ENCODE measurements at regions not wholly inside any gene's neighbourhood (a gene's known extent, or its start where the extent isn't known, plus 50 kb on each side); places are given as distances from the start of the nearest gene placed in this dataset.

DNA sequence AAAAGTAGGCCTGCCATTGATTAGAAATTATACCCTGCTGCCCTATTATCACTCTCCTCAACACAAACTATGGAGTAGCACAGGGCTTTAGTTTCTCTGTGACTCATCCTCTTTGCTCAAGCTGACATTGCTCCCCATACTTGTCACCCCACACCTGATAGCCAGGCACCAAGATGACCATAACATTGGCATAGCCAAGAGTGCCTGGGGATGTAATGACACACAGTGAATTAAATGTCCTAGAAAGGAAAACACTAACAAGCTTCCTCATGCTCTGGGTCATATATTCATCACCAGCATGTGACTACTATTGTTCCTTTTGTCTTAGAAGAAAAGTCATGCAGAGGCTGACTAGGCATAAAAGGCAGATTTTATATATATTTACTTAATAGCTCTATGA, 137.8 kb upstream of the RND3 start:
- no peaks in the 10 kb centered on the region for H3K9me3 ChIP-seq (ENCODE audit: control insufficient read depth, insufficient read depth, low read depth, low read length)
- H3K36me3 ChIP-seq (ENCODE audit: control insufficient read depth, insufficient read depth, low read length): no peaks in the 10 kb centered on the region
- no peak overlapping the region for H3K4me3 ChIP-seq (ENCODE audit: low read depth in 2 of 2, low read length in 2 of 2)
- TF ChIP-seq REST (IDR thresholded peaks at IDR 0.05; ENCODE audit: insufficient read depth in 1 of 2, low read depth in 2 of 2, low read length in 1 of 2) (no peak), TCF7L2 (IDR thresholded peaks at IDR 0.05; ENCODE audit: low read depth, low read length) (no peak), POLR2AphosphoS5 (IDR thresholded peaks at IDR 0.05; ENCODE audit: low read depth, low read length) (no peak), CTCF (IDR thresholded peaks at IDR 0.05) (no peak), SIN3A (IDR thresholded peaks at IDR 0.05; ENCODE audit: borderline replicate concordance, insufficient read depth, low read depth, low read length) (no peak)
- DNase-seq (ENCODE audit: low read depth, low spot score): no peak
- H3K27me3 ChIP-seq (ENCODE audit: control insufficient read depth, insufficient read depth, low read length): no peaks in the 10 kb centered on the region
- ChIA-PET POLR2A (no interaction called here), CTCF (no interaction called here)
- intact Hi-C loops (cut with micrococcal nuclease; ENCODE audit: unreplicated experiment): no loop called here
- no peak overlapping the region for H3K27ac ChIP-seq (ENCODE audit: low read length)
- no TSS peak for BruUV-seq (replicated peaks)
- peaks cover 4% of the 10 kb centered on the region; the same call in 1 of the 2 replicates for H3K4me1 ChIP-seq (ENCODE audit: control insufficient read depth, insufficient read depth, low read length)
- in situ Hi-C loops (cut with HindIII; ENCODE audit: low pct_unique_long_range_greater_than_20kb, low sequenced_read_pairs): no loop called here
- ATAC-seq: no peak

GRCh38 chr2:150624001-150624401, 136.5 kb upstream of the RND3 start:
- intact Hi-C loops (cut with micrococcal nuclease; ENCODE audit: unreplicated experiment): no loop called here
- Histone ChIP-seq H3K4me1 (ENCODE audit: control insufficient read depth, insufficient read depth, low read length) (peaks cover 4% of the 10 kb centered on the region; the same call in 1 of the 2 replicates), H3K9me3 (ENCODE audit: control insufficient read depth, insufficient read depth, low read depth, low read length) (no peaks in the 10 kb centered on the region), H3K36me3 (ENCODE audit: control insufficient read depth, insufficient read depth, low read length) (no peaks in the 10 kb centered on the region), H3K27ac (ENCODE audit: low read length) (no peak overlapping the region), H3K27me3 (ENCODE audit: control insufficient read depth, insufficient read depth, low read length) (no peaks in the 10 kb centered on the region), H3K4me3 (ENCODE audit: low read depth in 2 of 2, low read length in 2 of 2) (no peak overlapping the region)
- no peak for DNase-seq (ENCODE audit: low read depth, low spot score)
- ATAC-seq: no peak
- ChIA-PET CTCF (no interaction called here), POLR2A (no interaction called here)
- TF ChIP-seq TCF7L2 (IDR thresholded peaks at IDR 0.05; ENCODE audit: low read depth, low read length) (no peak), CTCF (IDR thresholded peaks at IDR 0.05) (no peak), SIN3A (IDR thresholded peaks at IDR 0.05; ENCODE audit: borderline replicate concordance, insufficient read depth, low read depth, low read length) (no peak), REST (IDR thresholded peaks at IDR 0.05; ENCODE audit: insufficient read depth in 1 of 2, low read depth in 2 of 2, low read length in 1 of 2) (no peak), POLR2AphosphoS5 (IDR thresholded peaks at IDR 0.05; ENCODE audit: low read depth, low read length) (no peak)
- in situ Hi-C loops (cut with HindIII; ENCODE audit: low pct_unique_long_range_greater_than_20kb, low sequenced_read_pairs): no loop called here
- BruUV-seq (replicated peaks): no TSS peak
